TTC549 (cell line): ENCODE measurements at regions not wholly inside any gene's neighbourhood (a gene's known extent, or its start where the extent isn't known, plus 50 kb on each side); places are given as distances from the start of the nearest gene placed in this dataset.
A peak's percentile ranks its signal among the peaks of the same experiment; 100 is the strongest.

Experiments used
- FAIRE-seq: peaks from 2 replicates; lab custom pipeline; 2012; peaks lifted over from hg19 to GRCh38; lab: Jason Lieb, UNC

DNA sequence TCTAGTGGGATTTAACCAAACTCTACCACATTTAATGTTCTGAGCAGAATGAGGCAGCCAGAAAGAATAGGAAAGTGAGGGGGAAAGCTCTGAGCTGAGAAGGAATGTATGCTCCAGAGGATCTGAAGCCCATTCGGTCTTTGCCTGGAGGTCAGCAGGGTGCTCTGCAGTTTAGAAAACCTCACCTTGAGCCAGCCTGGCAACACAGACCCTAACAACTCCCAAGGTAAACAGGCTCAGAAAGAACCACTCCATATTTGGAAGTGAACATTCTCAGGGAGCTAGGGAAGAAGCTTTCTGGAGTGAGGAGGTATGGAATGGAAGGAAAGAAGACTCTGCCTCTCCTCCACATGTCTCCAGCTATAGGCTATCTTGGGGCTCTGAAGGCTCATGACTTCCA lies 398.8 kb downstream of the SEC16B start:
- FAIRE-seq: no peak

DNA sequence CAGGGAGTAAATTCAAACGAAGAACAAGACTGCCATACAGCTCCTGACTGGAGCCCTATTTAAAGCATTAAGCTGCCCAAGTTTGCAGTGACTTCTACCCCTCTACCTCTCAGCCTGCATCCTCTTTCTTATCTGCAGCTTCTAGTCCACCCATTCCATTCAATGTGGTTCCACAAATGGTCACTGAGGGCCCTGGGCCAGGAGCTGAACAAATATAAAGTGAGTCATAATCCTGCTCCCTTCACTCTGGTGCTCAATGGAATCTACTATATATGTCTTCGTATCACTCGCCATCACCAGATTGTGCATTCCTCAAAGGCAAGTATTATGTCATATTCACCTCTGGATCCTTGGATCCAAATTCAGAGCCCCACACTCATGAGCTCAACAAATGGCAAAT lies 398.7 kb downstream of the BRINP2 start:
- no peak for FAIRE-seq

DNA sequence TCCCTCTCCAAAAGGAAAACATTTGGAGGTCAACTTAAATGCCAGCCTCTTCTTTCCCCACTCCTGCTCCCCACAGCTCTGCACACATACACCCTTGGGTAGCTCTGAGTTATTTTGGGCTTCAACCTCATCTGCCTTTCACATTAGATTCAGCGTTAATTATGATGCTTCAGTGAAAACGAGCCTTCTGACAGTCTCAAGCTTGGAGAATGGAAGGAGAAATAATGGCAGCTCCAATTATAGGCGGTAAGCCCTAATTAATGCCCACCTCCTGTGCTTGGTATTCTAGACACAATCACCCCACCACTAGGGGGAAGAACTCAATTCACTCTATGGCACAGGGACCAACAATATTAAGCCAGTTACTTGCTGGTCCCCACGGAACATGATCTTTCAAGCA lies 397.9 kb downstream of the BRINP2 start:
- no peak for FAIRE-seq

DNA sequence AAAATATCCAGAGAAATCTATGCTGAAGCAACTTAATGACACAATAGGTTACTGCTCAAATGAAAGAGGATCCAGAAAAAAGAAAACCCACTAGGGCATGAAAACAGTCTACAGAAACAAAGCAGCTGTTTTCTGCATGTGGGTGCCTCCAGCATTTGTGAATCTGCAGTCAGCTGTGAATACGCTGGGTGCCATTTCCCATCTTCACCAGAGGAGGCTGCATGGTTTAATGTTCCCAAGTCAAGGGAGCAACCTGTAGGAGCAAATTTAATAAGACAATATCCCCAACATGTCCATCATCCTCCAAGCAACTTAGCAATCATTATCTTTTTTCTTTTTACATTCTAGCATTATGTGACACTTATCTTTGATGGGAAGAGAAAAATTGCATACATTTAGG lies 396.6 kb downstream of the BRINP2 start:
- no peak for FAIRE-seq

GRCh38 chr1:177566495-177566894 lies 395.7 kb downstream of the BRINP2 start:
- no peak for FAIRE-seq

GRCh38 chr1:177561436-177561835 lies 390.7 kb downstream of the BRINP2 start:
- FAIRE-seq: no peak

GRCh38 chr1:177558372-177558771 lies 387.6 kb downstream of the BRINP2 start:
- no peak for FAIRE-seq

DNA sequence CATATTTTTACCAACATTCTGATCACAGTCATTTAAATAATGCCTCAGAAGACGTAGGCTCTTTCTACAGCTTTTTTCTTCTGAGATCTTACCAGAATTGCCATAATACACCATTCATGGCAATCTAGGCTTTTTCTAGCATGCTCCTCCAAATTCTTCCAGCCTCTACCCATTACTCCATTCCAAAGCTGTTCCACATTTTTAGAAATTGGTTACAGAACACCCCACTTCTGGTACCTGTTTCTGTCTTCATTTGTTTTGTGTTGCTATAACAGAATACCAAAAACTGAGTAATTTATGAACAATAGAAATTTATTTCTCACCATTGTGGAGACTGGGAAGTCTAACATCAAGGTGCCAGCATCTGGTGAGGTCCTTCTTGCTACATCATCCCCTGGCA lies 385.4 kb downstream of the BRINP2 start:
- FAIRE-seq: no peak

- FAIRE-seq: peak; percentile 82
Measured at GRCh38 chr1:177547200-177547599, 376.4 kb downstream of the BRINP2 start.

GRCh38 chr1:177546346-177546745 lies 375.6 kb downstream of the BRINP2 start:
- FAIRE-seq: no peak

DNA sequence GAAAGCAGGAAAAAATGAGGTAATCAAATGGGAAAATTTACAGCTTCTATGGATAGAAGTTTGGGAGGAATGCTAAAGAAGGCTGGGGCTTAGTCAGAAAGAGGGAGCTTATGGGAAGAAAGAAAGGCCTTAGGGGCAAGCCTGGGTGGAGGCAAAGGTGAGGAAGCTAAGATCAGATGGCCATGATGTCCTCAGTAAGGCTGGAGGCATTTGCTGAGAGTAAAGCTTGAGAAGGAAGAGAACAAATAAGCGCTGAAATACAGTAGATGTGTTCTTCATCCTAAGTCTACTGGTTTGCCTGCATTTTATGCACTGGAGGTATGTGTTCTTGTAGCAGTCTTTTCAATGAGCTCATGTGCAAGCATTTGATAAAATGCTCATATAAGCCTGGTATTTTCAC lies 355.4 kb downstream of the BRINP2 start:
- no peak for FAIRE-seq

GRCh38 chr1:177525176-177525575 lies 354.4 kb downstream of the BRINP2 start:
- no peak for FAIRE-seq

DNA sequence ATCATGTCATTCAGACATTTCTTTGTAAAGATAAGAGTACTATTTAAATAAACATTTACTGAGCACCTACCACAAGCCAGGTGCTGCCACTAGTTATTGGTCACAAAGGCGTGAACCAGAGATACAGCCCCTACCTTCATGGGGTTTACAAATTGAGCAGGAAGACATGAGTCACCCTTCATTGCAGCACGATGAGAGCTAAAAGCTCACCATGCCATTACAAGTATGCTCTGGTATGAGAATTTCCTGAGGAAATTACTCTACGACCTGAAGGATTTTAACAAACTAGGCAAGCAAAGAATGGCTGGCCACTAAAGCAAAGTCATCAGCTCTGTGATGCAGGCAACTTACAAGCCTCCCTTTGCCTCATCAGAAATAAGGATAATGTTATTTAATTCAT lies 346.8 kb downstream of the BRINP2 start:
- FAIRE-seq: no peak

GRCh38 chr1:177514207-177514606 lies 343.4 kb downstream of the BRINP2 start:
- no peak for FAIRE-seq

GRCh38 chr1:177511036-177511435 lies 340.3 kb downstream of the BRINP2 start:
- FAIRE-seq: no peak

GRCh38 chr1:177505905-177506590 lies 335.3 kb downstream of the BRINP2 start:
- FAIRE-seq: no peak

- FAIRE-seq: no peak
Measured at GRCh38 chr1:177495878-177496277, 325.1 kb downstream of the BRINP2 start.

- no peak for FAIRE-seq
Measured at GRCh38 chr1:177490786-177491185, 320.0 kb downstream of the BRINP2 start.

DNA sequence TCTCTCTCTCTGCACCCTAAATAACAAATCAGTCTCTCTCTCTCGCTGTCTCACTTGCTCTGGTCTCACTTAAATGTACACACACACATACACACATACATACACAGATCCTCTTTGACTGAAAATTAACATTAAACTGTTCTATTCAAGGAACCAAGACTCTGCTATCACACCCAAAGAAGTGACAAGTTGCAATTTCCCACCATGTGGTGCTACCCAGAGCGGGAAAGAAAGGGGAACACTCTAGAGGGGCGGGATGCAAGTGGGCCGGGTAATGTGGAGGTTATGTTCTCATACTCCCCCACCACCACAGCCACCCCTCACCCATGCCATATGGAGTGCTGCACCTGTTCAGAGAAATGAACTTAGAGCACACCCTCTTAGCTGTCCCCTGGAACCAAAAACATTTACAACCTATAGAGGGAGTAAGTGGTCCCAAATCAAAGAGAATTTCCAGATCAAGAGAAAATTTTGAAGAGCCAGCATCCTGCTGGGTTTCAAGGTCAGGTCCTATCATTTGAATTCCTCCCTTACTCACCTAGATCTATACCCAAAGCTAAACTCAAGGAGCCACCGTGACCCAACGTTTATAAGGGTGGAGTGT lies 319.4 kb downstream of the BRINP2 start:
- no peak for FAIRE-seq

- FAIRE-seq: no peak
Measured at GRCh38 chr1:177488722-177489121, 318.0 kb downstream of the BRINP2 start.

GRCh38 chr1:177487481-177487880 lies 316.7 kb downstream of the BRINP2 start:
- FAIRE-seq: no peak

- FAIRE-seq: no peak
Measured at GRCh38 chr1:177480741-177481305, 310.1 kb downstream of the BRINP2 start.

DNA sequence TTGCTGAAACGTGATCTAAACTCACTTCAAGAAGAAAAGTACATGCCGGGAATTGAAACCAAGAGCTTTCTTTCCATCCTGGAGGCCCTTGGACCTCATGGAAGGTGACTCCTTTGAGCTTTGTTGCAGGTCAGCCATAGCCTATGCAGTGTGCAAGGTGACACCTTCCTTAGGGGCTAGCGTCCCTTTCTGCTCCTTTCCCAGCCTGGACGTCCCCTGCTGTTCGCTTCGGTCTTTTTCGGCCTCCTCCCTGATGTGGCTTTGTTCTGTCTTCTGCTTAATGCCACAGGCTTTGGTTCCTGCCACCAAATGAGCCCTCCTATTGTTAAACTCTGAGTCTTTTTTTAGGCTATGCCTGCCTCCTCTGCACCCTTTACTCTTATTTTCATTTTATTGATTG lies 308.8 kb downstream of the BRINP2 start:
- no peak for FAIRE-seq

- FAIRE-seq: no peak
Measured at GRCh38 chr1:177476676-177477075, 305.9 kb downstream of the BRINP2 start.
